SHP77 (cell line): ENCODE measurements at regions not wholly inside any gene's neighbourhood (a gene's known extent, or its start where the extent isn't known, plus 50 kb on each side); places are given as distances from the start of the nearest gene placed in this dataset.
"Not testable (repeated sequence)": the region's sequence is repeated elsewhere in the genome, so short reads cannot be mapped to it uniquely, and the experiment has no call there.

Experiments used
- DNase-seq, 2 experiments: peaks; one replicate each; lab custom pipeline; 2025; lab: John Stamatoyannopoulos, UW

GRCh38 chr9:75683591-75683990 lies 206.9 kb upstream of the PCSK5 start:
- no peak for DNase-seq

DNA sequence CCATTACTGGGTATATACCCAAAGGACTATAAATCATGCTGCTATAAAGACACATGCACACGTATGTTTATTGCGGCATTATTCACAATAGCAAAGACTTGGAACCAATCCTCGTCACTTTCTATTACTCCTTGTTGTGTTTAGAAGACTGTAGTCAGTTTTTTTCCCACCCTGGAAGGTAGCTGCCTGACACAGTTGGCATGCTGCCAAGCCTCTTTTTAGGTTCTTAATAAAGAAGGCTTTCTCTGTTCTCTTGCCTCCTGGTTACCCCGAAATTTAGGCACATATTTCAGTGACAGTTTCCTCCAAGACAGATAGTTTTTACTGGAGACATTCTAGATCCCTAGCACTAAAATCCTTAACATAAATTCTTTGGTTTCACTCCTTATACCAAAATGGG lies 205.4 kb upstream of the PCSK5 start:
- no peak for DNase-seq

GRCh38 chr9:75687359-75687953 lies 203.0 kb upstream of the PCSK5 start:
- DNase-seq, result no peak

- not testable (repeated sequence) for DNase-seq
These were observed 199.9 kb upstream of the PCSK5 start for GRCh38 chr9:75690551-75690950.

- DNase-seq, result no peak
These were observed 199.1 kb upstream of the PCSK5 start for GRCh38 chr9:75691408-75691807.

GRCh38 chr9:75692309-75692708 lies 198.2 kb upstream of the PCSK5 start:
- DNase-seq, result no peak

DNA sequence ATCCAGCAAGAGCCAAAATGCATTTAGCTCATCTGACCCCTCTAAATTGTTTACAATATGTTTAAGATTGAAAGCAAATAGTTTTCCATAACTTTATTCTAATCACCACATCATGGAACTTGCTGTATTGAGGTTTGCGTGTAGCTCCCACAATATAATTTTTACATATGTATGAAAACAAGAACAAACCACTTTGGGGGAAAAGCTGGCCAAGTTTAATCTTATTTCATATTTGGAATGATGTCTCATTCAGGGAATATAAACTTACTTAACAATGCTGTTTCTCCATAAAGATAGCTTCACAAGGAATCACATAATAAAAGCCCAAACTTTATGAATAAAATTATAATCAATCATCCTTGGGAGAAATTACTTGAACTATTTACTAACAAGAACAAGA lies 194.6 kb upstream of the PCSK5 start:
- DNase-seq, result no peak

DNA sequence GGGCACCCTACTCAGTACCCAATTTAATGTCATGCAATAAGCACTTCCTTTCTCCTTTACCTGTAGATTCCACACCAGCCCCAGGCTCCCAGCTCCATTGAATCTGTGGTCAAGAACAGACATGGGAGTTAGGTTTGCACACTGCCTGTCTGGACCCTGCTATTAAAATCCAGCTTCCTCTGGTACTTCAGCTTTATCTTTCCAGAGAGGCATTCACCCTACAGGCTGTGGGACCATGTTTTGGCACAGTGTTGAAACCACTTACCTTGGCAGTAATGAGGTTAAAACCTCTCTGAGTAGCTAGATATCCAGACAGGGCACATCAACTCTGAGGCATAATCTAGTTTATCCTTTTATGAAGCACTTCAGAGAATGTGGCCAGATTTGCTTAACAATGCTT lies 191.5 kb upstream of the PCSK5 start:
- DNase-seq, result no peak

DNA sequence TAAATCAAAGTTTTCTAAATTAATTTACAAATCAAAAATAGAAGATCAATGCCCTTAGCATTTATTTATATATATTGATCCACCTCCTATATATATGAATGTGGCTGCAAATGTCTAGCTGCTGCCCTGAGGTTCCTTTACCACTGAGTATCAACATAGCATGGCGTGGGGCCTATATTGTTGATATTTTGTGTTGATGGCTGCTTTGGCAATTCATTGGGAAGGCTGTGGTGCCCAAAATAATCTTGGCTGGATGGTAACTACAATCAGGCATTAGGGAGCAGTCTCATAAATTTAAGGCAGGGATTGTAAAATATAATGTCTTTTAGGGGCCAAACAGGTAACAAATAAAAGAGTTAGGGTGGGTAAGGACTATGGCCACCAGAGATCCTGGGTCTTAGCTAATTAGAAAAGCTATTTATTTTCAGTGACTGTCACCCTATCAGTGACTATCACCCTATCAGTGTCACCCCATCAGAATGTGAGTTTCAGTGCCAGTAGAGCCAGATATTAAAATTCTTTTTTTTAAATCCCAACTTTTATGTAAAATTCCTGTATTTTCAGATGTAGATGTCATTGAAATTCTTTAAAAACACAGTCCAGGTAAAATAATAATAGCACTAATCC lies 190.7 kb upstream of the PCSK5 start:
- DNase-seq, result no peak

- no peak for DNase-seq
These were observed 190.2 kb upstream of the PCSK5 start for GRCh38 chr9:75700252-75700640.

- no peak for DNase-seq
These were observed 183.3 kb upstream of the PCSK5 start for GRCh38 chr9:75707191-75707590.

- no peak for DNase-seq
These were observed 180.8 kb upstream of the PCSK5 start for GRCh38 chr9:75709698-75710097.

GRCh38 chr9:75712700-75713099 lies 177.8 kb upstream of the PCSK5 start:
- DNase-seq, result no peak

DNA sequence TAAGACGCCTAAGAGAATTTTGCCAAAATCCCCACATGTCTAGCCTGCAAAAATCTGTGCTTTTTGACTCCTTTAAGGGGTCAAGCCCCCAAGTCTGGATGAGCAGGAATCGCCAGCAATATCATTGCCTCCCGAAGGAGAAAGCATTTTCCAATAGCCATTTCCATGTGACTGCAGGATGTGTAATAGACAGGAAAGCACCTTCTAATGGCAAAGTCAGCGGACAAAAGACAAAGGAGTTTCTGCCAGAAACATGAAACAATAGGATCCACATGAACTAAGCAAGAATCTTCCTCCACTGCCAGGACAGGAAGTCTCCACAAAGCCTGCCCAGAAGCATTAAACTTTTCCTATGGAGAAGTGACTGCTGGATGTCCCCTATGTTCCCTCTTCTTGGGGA lies 177.1 kb upstream of the PCSK5 start:
- DNase-seq, result no peak

DNA sequence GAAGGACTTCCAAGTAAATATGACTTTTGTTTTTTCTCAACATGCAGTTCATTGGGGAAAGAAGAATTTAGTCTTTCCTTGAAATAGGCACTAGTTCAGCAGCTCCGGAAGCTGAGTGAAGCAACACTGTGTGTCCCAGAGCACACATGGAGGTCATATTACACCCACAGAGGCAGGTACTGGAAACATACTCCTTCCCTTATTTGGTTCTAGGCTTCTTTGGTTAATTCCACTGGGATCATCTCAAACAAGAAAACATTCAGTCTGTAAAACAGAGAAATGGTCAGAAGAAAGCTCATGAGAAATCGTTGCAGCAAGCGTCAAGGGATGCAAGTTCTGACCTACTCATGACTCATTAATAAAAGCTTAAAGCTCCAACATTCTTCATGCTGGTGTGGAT lies 175.1 kb upstream of the PCSK5 start:
- no peak for DNase-seq

GRCh38 chr9:75718677-75719076 lies 171.8 kb upstream of the PCSK5 start:
- DNase-seq, result no peak

DNA sequence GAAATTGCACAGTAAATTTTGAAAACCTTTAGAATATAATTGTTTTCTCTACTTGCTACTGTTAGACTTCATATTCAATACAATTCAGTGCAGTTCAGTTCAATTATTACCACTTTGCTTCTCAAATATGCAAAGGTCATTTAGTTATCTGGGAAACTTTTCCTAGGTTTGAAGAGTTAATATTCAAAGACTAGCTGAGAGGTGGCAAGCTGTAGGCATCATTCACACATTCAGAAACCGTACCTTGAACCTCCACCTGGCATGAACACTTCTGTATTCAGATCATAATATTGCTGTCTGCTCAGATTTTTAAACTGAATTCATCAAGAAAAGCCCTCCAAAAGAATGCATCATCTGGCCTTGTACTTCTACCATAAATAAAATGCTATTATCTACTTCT lies 162.1 kb upstream of the PCSK5 start:
- DNase-seq, result no peak

DNA sequence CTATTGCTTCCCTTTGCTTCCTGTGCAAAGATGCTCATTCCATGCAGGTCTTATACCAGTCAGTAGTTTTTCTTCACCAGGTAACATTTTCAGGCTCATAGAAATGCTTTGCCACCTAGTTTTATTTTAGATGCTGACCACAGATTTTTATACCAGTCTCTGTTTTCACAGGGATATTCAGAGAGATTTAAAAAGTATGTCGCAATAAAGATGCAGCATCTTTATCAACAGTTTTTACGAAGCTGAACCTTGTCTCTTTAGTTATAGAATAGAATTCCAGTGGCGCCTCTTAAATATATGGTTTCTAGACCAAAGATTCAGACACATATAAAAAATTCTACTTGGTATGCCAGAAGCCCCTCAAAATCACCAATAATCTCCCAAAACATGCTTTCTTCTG lies 155.7 kb upstream of the PCSK5 start:
- no peak for DNase-seq

- no peak for DNase-seq
These were observed 150.4 kb upstream of the PCSK5 start for GRCh38 chr9:75739884-75740611.

DNA sequence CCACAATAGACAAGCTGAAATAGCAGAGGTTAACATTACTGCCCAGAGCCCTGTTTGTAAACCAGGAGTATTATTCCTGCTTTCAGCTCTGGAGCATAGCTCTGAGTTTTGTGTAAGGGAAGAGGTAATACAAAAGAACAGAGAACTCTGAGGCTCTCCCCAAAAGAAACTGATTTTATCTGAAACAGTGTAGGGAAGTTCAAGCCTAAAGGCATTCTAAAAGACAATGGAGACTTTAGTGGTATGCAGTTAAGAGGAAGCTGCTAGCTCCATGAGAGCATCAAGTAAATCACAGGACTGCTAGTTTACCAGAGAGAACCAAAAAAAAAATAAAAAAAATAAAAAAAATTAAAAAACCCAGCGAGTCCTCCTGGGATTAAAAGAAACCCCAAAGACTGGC lies 146.6 kb upstream of the PCSK5 start:
- no peak for DNase-seq

DNA sequence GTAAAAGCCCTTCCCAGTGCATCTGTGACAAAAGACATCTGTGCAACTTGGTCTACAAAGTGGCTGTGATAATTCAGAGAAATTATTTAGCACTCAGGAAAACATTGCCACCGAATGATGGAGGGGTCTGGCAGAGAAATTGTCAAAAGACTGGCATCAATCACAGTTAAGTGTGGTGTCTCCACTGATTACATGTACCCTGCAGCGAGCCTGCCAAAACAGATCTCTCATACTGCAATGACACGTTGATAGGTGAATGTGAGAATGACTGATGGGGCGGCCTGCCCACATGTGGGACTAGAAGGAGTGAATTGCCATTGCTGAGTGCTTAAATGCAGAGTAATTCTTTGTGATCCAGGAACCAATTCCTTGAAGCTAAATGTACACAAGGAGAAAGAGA lies 136.4 kb upstream of the PCSK5 start:
- DNase-seq, result no peak

DNA sequence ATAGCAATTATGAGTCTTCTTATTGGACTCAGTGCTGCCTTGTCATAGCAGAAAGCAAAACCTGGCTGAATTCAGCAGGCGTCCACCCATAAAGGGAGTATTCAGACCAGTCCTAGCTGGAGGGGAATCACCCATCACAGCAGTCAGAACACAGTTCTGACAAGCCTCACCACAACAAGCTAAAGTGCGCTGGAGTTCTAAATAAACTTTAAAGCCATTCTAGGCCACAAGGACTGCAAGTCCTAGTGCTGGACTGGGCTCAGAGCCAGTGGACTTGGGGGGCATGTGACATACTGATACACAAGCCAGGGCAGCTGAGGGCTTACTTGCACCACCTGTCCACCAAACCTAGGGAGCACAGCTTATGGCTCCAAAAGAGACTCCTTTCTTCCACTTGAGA lies 115.3 kb upstream of the PCSK5 start:
- DNase-seq, result no peak

DNA sequence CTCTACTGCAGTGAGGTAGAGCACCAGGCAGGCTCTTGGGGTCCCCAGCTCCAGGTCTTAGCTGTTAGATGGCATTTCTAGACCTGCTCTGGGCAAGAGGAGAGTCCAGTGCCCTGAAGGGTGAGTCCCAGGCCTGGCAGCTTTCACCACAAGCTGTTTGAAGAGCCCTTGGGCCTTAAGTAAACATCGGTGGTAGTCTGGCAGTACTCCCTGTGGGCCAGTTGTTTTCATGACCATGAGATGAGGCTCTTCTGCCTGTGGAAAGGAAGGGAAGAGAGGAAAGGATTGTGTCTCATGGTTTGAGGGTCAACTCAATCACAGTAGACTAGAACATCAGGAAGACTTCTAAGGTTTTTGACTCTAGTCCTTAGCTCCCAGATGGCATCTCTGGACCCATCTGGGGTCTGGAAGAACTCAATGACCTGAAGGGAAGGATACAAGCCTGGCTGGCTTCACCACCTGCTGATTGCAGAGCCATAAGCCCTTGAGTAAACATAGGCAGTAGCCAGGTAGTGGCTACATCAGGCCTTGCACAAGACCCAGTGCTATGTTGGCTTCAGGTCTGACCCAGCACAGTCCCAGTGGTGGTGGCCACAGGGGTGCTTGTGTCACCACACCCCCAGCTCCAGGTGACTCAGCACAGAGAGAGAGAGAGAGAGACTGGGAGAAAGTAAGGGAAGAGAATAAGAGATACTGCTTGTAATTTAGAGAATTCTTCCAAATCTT lies 114.3 kb upstream of the PCSK5 start:
- DNase-seq, result peak; percentile 10 to 16
